CD4-positive, alpha-beta T cell treated with Interleukin-4 for 1 hour (primary cell): ENCODE measurements at regions not wholly inside any gene's neighbourhood (a gene's known extent, or its start where the extent isn't known, plus 50 kb on each side); places are given as distances from the start of the nearest gene placed in this dataset.
"Not testable (repeated sequence)": the region's sequence is repeated elsewhere in the genome, so short reads cannot be mapped to it uniquely, and the experiment has no call there.

Source experiments
- DNase-seq, 2 donors: peaks; one replicate each; pipeline ENCODE4 v3.0.0-alpha.2; 2020 to 2022

DNA sequence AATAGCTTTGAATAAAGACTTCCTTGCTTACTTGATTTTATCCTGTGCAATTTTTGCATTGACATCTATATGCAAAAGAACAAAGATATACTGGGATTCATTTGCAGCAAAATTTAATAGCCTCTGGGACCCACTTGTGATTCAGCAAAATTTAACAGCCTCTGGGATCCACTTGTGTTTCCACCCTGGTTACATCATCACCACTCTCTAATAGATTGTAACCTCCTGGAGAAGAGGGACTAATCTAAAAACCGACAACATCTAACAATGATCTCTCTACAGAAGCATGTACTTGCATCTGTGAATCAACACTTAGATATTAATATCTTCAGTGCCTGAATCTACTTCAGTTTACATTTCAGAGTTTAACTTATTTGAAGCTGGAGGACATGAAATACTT lies 202.0 kb upstream of the CPHXL start:
- no peak for DNase-seq

DNA sequence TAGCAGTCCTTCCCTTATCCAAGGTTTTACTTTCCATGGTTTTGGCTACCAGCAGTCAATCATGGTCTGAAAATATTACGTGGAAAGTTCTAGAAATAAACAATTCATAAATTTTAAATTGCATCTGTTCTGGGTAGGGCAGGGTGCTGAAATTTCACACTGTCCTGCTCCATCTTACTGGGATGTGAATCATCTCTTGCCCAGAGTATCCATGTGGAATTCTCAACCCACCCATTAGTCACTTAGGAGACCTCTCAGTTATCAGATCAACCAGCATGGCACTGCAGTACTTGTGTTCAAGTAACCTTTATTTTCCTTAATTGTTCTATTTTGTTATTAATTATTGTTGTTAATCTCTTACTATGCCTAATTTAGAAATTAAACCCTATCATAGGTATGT lies 202.8 kb upstream of the CPHXL start:
- DNase-seq = no peak

DNA sequence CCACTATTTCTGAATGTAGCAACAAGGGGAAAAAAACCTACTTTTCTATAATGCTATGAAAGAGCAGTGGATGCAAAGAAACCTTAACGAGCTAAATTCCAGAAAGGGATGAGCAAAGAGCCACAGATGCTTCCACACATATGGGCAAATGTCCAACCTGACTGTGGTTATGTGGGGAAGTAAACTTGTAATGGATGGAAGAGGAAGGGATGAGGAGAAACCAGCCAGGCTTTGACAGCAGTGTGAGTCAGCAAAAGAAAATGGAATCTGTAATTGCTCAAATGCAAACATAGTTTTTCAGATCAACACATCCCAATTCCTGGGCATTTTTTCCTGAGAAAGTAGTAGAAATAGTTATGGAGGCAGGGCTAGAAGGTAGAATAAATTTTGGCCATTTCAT lies 204.8 kb upstream of the CPHXL start:
- DNase-seq = no peak

DNA sequence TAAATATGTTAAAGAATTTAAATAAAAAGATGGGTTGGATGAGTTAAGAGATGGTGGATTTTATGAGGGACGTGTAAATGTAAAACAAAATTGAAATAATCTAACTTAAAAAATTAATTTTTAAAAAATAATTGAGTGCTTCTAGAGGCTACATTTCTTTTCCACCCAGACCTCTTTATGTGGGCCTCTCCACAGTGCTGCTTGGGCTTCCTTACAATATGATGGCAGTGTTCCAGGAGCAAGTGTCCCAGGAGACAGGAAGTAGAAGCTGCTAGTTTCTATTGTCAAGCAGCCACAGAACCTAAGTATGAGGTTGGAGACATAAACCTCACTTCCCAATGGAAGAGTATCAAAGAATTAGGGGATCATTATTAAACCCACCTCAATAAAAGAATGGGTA lies 205.7 kb upstream of the CPHXL start:
- no peak for DNase-seq

DNA sequence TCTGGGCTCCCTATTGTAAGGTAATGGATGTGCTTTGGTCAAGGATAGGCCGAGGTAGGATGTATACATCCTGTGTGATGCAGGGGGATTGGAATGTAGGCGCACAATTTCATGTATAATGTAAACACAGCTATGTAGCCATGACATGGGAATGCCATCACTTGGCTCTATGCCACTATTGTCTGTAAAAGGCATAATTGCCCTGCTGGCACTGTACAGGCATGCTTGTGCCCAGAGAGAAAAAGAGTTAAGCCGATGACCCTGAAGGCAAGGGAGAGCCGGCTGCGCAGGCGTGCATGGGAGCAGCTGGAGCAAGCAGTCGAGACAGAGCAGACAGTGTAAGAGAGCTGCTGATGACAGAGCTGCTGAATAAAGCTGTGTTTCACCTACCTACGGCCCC lies 212.5 kb upstream of the CPHXL start:
- no peak for DNase-seq

DNA sequence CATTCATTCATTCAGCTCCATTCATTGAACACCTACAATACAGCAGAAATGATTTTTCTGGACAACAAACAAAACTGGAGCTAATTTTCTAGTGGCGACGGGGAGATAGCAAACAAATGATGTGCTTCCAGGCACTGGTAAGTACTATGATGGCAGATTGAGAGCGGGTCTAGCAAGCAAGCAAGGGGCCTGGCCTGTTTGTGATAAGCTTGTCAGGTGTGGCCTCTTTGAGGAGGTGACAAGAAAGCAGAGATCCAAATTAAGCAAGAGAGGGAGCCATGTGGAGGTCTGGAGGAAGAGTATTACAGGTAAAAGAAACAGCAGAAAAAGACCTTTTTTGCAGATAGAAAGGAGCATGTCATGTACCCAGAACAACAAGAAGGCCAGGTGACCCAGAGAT lies 216.1 kb upstream of the CPHXL start:
- no peak for DNase-seq

DNA sequence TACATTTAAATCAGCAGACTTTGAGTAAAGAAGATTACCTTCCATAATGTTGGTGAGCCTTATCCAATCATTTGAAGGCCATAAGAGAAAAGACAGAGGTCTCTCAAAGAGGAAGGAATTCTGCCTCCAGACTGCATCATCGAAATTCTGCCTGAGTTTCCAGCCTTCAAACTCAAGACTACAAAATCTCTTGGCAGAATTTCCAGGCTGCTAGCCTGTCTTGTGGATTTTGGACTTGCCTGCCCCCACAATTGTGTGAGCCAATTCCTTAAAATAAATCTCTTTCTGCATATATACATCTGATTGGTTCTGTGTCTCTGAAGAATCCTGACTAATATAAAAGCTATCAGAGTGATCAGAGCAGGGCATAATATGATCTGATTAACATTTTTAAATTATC lies 216.6 kb upstream of the CPHXL start:
- DNase-seq = no peak

DNA sequence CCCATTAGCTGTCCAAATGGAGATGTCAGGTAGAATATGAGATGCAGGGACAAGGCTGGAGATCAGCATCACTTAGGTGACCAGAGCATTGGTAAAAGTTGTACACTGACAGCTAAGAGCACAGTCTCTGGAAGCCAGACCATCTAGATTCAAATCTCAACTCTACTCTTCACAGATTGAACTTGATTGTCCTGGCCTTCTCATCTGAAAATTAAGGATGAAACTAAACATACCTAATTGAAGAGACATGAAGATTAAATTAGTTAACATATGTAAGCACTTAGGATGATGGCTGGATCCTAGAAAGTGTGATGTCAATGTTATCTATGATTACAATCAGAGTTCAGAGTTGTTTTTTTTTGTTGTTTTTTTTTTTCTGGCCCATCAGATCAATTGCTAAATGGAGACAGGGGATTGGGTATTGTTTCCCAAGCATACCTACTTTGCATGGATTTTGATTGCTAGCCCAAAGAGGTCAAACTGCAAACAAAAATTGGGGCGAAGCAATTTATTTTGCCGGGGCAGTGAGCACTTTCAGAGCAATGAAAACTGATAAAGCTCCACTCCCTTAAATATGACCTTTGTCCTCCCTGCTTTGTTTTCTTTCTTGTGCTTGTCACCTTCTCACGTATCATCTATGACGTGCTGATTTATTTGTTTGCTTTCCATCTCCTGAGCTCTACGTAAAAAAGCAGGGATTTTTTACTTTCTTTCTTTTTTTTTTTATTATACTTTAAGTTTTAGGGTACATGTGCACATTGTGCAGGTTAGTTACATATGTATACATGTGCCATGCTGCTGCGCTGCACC lies 217.6 kb upstream of the CPHXL start:
- no peak for DNase-seq

DNA sequence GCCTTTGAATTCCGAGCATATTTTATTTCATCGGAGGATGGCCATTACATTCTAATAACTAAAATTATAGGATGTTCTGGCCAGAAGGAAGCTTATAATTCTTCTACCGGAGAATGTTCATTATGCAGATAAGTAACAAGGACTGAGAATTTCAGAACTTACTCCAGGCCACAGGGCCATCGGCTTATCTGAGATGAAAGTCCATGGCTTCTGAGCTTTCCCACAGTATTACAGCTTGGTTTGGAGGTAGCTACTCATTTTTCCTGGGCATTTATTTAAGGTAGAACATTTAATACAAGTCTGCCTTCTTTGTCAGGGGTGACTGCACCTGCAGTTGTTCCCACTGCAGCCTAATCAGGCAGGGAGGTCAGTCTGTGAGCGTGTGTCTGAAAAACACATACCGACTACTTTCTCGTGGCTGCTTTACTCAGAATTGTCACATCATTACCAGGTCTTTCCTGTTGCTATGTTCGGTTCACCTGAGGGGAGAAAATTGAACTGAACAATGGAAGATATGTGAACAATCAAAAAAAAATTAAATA lies 219.7 kb upstream of the CPHXL start:
- DNase-seq = no peak

DNA sequence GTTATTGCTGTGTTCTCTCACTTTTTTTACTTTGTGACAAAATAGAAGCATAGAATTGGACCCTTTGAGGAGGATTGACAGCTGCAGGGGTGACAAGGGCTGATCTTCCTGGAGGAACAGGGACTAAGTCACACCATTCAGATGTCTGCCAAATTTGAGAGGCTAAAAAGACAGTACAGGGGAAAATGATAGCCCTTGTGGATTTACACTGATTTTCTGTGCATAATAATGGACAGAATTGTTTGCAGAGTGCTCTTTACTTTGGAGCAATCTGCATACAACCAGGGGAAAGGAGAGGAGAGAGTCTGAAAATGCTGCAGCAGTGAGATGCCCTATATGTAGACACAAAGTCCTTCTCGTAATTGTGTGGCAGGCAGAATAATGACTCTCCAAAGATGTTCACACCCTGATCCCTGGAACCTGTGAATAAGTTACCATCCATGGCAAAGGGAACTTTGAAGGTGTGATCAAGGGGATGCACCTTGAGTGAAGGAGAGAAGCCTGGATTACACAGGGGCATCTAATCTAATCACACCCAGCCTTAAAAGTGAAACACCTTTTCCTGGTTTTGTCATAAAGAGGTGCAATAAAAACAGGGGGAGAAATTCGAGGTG lies 221.4 kb upstream of the CPHXL start:
- DNase-seq = no peak

DNA sequence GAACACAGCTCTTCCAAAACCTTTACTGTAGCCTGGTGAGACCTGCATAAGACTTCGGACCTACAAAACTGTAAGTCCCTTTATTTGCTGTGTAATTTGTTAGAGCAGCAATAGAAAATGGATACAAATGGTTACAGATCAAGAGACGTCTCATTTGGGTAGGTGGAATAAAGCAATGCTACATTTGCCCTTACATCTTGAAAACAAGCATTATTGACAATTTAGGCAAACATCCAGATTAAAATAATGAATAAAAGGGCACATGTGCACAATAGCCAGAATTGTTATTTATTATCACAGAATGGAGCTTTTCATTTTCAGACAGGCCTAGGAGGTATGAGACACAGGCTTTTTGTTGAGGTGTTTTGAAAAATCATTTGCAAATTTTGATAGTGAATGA lies 222.2 kb upstream of the CPHXL start:
- DNase-seq = no peak

DNA sequence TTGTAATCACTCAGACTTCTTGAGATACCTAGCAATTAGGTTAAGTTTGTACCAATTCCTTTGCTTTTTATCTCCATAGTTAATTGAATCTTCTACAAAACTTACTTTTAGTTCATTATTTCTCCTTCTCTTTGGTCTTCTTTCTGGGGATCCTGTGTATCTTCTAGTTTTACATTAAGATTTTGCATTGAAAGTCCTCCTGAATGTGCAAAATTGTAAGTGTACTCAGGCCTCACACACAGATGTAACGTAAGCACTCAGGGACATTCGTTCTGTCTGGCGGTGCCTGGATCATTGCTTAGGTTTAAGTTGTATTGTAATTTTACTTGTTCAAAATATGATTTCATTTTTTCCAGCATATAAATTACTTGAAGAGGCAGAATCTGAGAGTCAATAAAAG lies 222.6 kb upstream of the CPHXL start:
- DNase-seq = no peak

DNA sequence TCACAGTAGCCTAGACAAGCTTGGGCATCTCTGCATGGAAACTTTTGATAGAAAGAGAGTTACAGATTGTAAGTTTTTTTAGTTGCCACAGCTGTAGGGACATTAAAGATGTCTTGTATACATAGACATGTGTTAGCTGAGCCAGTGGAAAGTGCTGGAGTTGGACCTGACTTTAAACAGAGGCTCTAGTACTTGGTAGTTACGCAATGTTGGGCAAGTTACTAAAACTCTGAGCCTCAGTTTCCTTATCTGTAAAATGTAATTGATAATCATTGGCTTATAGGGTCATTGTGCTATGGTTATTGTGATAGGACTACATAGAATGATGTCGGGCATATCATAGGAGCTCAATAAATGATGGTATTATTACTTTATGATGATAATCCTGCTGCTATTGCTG lies 225.8 kb upstream of the CPHXL start:
- DNase-seq = no peak

DNA sequence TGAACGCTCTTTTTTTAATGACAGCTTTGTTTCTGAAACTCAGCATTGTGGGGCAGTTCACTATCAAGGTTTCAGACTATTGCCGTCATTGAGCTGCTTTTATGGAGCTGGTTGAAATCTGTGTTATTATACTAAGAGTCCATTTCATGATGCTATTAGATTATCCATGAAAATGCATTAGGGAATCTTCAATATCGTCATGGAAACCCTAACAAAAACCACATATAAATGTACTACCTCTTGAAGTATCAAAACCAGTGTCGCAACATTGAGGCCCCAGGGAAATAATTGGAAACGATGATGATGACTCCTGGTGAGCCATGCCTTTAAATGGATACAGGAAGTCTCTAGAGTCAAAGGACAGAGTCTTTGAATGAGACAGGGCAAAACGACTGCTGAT lies 231.6 kb upstream of the CPHXL start:
- DNase-seq = no peak

DNA sequence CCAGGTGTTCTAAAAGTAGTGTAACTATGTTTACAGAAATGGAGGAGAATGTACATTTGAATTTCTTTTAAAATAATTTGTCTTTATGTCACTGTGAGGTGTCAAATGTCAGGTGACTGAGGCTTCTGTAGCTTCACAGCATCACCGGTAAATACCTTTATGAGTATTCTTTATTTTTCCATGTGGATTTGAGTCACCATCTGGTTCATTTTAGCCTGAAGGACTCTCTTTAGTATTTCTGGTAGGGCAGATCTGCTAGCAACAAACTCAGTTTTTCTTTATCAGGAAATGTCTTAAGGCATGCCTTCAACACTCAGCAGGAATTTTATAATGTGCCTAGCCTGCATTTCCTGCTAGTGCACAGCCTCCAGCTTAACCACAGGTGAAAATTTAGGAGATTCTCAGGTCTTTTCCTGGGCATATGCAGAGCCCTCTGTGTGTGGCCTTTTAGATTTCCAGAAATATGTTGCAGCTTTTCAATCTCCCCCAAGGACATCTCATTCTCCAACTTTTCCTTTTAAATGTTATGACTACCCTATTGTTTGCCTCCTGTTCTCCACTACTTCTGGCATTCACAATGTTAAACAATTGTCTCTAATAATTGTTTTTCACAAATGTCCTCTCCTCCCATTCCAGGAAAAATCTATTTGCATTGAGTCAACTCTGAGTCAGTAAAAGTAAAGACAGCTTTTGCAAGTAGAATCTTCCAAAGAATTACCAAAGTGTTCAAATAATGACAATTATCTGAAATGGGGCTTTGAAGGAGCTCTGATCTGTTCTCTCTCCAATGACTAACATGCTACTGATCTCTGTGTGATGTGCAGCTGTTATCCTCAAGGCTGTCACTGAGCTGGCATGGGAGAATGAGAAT lies 239.4 kb upstream of the CPHXL start:
- no peak for DNase-seq

DNA sequence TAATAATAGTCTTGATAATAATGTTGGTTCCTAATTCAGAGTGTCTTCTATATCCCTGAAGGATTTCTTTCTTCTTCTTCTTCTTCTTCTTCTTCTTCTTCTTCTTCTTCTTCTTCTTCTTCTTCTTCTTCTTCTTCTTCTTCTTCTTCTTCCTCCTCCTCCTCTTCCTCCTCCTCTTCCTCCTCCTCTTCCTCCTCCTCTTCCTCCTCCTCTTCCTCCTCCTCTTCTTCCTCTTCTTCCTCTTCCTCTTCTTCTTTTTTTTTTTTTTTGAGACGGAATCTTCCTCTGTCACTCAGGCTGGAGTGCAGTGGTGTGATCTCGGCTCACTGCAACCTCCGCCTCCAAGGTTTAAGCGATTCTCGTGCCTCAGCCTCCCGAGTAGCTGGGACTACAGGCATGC lies 242.8 kb upstream of the CPHXL start:
- DNase-seq = not testable (repeated sequence)

DNA sequence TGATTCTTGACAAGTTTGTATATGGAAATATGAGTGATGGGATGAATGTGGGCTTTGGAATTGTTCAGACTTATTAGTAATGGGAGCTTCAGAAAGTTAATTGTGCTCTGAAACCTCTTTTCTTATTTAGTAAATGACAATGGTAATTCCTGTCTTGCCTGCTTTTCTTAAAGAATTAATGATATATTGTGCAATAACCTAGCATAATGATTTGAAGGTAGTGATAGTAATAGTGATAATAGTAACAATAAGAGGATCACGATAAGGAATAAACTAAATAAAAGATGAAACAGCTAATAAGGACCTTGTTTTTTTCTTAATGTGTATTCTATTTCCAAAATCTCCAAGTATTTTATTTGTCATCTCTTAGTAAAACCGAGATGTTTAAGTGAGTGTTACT lies 245.0 kb upstream of the CPHXL start:
- DNase-seq = no peak

DNA sequence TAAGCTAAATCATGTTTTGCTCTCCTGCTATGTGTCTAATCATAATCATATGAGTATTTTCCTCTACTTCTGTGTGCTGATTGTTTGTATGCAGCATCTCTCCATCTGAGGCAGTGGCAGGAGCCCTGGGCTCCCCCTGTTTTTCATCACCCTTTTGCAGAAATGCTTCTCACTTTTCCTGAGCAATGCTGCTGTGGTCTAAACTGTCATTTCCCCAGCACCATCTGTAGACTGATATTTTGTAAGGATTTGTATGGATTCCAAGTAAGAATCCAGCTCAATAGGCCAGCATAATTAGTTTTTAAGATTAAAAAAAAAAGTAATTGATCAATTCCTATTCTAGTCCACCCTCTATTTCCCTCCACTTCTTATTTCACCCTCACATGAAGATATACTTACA lies 257.0 kb upstream of the CPHXL start:
- no peak for DNase-seq

DNA sequence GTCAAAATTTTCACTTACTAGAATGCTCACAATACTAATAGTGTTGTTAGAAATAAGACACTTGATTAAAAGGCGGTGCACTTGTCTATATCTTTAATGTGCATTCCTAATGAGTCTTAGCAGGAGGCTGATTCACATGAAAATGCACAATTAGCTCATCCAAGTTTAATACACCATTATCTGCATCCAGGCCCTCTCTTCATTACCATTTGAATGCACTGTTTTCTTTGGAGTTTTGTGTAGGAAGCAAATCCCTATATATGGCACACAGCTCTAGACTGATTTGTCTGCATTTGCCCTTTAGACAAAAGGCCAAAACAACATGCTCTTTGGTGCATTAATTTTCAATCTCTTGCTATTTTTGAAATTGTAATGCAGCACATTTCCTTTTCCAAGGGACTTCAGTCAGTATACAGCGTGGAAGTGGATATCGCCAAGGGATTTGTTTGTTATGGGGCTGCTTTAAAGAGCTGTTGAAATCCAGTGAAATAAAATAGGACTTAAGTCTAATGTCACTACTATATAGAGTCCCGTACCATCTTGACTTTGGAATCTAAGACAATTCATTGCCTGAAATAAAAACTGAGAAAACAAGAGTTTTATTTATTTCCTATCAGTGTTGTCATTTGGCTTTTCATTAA lies 257.6 kb upstream of the CPHXL start:
- DNase-seq = no peak

DNA sequence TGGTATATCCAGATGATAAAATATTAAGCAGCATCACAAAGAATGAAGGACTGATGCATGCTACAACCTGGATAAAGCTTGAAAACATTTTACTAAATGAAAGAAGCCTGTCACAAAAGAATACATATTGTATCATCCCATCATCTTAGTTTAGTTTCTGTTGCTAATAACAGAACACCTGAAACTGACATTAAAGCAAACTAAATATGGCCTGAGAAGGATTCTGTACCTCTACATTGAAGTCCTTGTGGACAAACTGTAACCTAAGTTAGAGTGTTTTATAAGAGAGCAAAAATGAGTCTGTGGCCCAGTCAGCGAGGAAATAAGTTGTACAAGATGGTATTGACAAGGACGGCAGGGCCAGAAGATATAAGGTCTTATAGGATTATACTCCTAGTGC lies 261.0 kb upstream of the CPHXL start:
- no peak for DNase-seq

DNA sequence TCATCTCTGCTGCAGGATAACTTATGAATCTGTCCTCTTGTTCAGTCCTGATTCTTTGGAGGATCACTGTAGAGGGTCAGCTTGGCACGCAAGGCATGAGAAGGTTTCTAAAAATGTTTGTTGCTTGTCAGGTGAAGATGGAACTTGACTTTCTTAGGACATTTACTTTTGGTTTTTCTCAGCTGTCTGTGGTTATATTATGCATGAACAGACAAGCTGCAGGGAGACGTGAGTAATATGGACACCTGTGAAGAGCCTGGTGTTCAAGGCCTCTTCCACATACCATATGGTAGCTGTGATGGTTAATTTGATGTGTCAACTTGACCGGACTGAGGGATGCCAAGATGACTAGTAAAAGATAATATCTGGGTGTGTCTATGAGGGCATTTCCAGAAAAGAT lies 270.2 kb upstream of the CPHXL start:
- DNase-seq = no peak

DNA sequence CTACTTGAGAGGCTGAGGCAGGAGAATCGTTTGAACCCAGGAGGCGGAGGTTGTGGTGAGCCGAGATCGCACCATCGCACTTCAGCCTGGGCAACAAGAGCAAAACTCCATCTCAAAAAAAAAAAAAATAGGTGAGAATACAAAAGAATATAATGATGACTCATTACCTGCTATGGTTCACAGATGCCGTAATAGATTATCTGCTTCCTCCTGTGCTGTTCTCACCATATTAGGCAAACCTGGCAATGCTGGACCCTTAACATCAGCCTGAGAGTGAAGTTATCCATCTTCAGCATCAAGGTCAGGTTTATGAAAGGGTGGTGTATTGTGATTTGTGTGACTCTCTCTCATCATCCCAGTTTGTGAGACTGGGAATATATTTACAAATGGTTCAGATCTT lies 271.3 kb upstream of the CPHXL start:
- no peak for DNase-seq

DNA sequence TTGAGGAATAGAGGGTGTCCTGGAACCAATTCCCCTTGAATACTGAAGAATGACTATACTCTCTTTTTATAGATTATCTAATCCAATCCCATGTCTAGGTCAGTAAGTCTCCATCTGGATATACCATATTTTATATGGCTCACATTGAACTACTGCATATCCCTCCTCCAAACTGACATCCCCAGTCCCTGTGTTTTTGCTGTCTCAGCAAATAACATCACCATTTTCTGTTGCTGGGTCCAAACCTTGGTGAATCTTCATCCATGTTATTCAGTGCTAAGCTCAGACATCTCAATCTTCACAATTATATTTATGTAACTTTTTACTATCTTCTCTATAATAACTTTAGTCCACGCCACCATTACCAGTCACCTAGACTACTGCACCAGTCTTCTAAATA lies 269.6 kb upstream of the CNTNAP4 start:
- DNase-seq = no peak
